GM10248 (cell line): ENCODE measurements at regions not wholly inside any gene's neighbourhood (a gene's known extent, or its start where the extent isn't known, plus 50 kb on each side); places are given as distances from the start of the nearest gene placed in this dataset.

ENCODE experiments used
- CTCF ChIA-PET: fragments of 300-600 bp; sonication (Branson Sonifier 250); formaldehyde crosslinking; extraction: SDS; loops from one replicate; lab custom pipeline; 2021; ENCODE audit warnings: antibody characterized with exemption; lab: Yijun Ruan, JAX
- POLR2A ChIA-PET: fragments of 350-650 bp; sonication (Branson Sonifier 250); formaldehyde crosslinking; extraction: SDS; loops from one replicate; lab custom pipeline; 2020; ENCODE audit warnings: antibody characterized with exemption; lab: Yijun Ruan, JAX
- DNase-seq: peaks from one replicate; pipeline ENCODE4 v3.0.0; 2012; ENCODE audit errors: extremely low spot score
- CTCF ChIP-seq: IDR thresholded peaks from 2 replicates; pipeline ENCODE4 v1.5.1; 2012; ENCODE audit warnings: mild to moderate bottlenecking, low read depth; ENCODE audit errors: extremely low read depth, missing control alignments, control extremely low read depth

- ChIA-PET CTCF (interaction anchor here (1.4 kb wide), 1 partner anchor 7 kb away, joined by 3 read pairs; no protein-coding TSS in a partner anchor), POLR2A (no interaction called here)
- no peak for TF ChIP-seq CTCF
- no peak for DNase-seq
These were observed 864.6 kb upstream of the SEL1L start for GRCh38 chr14:82398256-82398655.

GRCh38 chr14:82403987-82404386 is 870.3 kb upstream of the SEL1L start:
- DNase-seq = no peak
- ChIA-PET CTCF (no interaction called here), POLR2A (no interaction called here)
- TF ChIP-seq CTCF = no peak

- DNase-seq = no peak
- no peak for TF ChIP-seq CTCF
- CTCF ChIA-PET = no interaction called here
- POLR2A ChIA-PET = no interaction called here
These were observed 876.4 kb upstream of the SEL1L start for GRCh38 chr14:82410064-82410463.

GRCh38 chr14:82411298-82411697 is 877.6 kb upstream of the SEL1L start:
- ChIA-PET POLR2A (no interaction called here), CTCF (no interaction called here)
- TF ChIP-seq CTCF = no peak
- no peak for DNase-seq

- DNase-seq = no peak
- no peak for TF ChIP-seq CTCF
- POLR2A ChIA-PET = no interaction called here
- CTCF ChIA-PET = no interaction called here
These were observed 878.9 kb upstream of the SEL1L start for GRCh38 chr14:82412545-82412944.

- CTCF ChIA-PET = interaction anchor here (1.9 kb wide), 1 partner anchor 16 kb away, joined by 5 read pairs; no protein-coding TSS in a partner anchor
- no peak for DNase-seq
- TF ChIP-seq CTCF = no peak
- POLR2A ChIA-PET = no interaction called here
These were observed 881.3 kb upstream of the SEL1L start for GRCh38 chr14:82414853-82415539.
